Mesothelial cell of epicardium (in vitro differentiated cells): ENCODE measurements at regions not wholly inside any gene's neighbourhood (a gene's known extent, or its start where the extent isn't known, plus 50 kb on each side); places are given as distances from the start of the nearest gene placed in this dataset.

Experiments used
- DNase-seq, 2 experiments: peaks; one replicate each; pipeline ENCODE4 v3.0.0; 2021; ENCODE audit warnings: low spot score in 2 of 2; ENCODE audit not compliant: unreplicated experiment in 2 of 2
- H3K27ac Mint-ChIP-seq: 2 replicates; pipeline ENCODE4 v1.8.0; 2021; ENCODE audit warnings: mixed read lengths
- H3K27me3 Mint-ChIP-seq: 2 replicates; pipeline ENCODE4 v1.8.0; 2021; ENCODE audit warnings: low read depth, mixed read lengths
- H3K36me3 Mint-ChIP-seq: 2 replicates; pipeline ENCODE4 v1.8.0; 2021; ENCODE audit warnings: mixed read lengths
- H3K4me1 Mint-ChIP-seq: 2 replicates; pipeline ENCODE4 v1.8.0; 2021; ENCODE audit warnings: mixed read lengths
- H3K4me3 Mint-ChIP-seq: 2 replicates; pipeline ENCODE4 v1.8.0; 2021; ENCODE audit warnings: mild to moderate bottlenecking, moderate library complexity, mixed read lengths
- H3K9me3 Mint-ChIP-seq: 2 replicates; pipeline ENCODE4 v1.8.0; 2021; ENCODE audit warnings: mixed read lengths
- TF ChIP-seq, protein P1 (sequence below): fragments of 200-600 bp; sonication (generic); IDR thresholded peaks from one replicate; pipeline ENCODE4 v1.5.0; 2021; ENCODE audit warnings: antibody characterized with exemption; ENCODE audit not compliant: unreplicated experiment

DNA sequence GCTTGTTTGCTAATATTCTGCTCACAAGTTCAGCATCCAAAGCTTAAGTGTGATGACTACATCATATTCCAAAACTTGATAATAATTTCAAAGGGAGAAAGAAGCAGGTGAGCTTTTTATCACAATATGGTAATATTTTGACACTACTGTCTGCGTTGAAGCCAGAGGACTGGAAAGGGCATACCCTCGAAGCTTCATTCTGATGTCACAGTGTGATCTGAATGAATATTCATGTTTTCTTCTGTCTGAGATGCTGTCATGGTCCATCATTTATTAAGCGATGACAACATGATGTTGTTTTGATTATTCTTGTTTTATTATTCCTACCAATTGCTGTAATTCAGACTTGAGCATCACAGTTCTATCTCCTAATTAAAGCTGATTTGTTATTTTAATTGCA is 625.4 kb downstream of the ZPLD1 start:
- H3K27me3 Mint-ChIP-seq = no peaks in the 10 kb centered on the region
- TF ChIP-seq, protein P1, sequence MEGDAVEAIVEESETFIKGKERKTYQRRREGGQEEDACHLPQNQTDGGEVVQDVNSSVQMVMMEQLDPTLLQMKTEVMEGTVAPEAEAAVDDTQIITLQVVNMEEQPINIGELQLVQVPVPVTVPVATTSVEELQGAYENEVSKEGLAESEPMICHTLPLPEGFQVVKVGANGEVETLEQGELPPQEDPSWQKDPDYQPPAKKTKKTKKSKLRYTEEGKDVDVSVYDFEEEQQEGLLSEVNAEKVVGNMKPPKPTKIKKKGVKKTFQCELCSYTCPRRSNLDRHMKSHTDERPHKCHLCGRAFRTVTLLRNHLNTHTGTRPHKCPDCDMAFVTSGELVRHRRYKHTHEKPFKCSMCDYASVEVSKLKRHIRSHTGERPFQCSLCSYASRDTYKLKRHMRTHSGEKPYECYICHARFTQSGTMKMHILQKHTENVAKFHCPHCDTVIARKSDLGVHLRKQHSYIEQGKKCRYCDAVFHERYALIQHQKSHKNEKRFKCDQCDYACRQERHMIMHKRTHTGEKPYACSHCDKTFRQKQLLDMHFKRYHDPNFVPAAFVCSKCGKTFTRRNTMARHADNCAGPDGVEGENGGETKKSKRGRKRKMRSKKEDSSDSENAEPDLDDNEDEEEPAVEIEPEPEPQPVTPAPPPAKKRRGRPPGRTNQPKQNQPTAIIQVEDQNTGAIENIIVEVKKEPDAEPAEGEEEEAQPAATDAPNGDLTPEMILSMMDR = no peak
- H3K27ac Mint-ChIP-seq = no peak overlapping the region
- H3K4me1 Mint-ChIP-seq = peaks cover 30% of the 10 kb centered on the region
- no peak for DNase-seq
- H3K9me3 Mint-ChIP-seq = no peaks in the 10 kb centered on the region
- no peak overlapping the region for H3K4me3 Mint-ChIP-seq
- no peaks in the 10 kb centered on the region for H3K36me3 Mint-ChIP-seq

DNA sequence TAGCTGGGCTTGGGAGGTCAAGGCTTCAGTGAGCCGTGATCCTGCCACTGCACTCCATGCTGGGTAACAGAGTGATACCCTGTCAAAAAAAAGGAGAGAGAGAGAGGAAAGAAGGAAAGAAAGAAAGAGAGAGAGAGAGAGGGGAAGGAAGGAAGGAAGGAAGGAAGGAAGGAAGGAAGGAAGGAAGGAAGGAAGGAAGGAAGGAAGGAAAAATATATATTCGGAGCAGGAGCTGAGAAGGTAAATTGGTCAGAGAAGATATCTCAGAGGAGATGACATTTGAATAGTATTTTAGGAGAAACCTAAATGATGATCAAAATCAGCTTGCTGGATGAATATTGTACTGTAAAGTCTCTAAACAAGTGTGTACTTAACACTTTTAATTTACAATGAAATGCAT is 633.1 kb downstream of the ZPLD1 start:
- no peak for DNase-seq
- H3K27me3 Mint-ChIP-seq = no peaks in the 10 kb centered on the region
- H3K27ac Mint-ChIP-seq = no peak overlapping the region
- no peak overlapping the region for H3K4me3 Mint-ChIP-seq
- H3K36me3 Mint-ChIP-seq = no peaks in the 10 kb centered on the region
- no peaks in the 10 kb centered on the region for H3K9me3 Mint-ChIP-seq
- TF ChIP-seq, protein P1 = no peak
- H3K4me1 Mint-ChIP-seq = peaks cover 9% of the 10 kb centered on the region

DNA sequence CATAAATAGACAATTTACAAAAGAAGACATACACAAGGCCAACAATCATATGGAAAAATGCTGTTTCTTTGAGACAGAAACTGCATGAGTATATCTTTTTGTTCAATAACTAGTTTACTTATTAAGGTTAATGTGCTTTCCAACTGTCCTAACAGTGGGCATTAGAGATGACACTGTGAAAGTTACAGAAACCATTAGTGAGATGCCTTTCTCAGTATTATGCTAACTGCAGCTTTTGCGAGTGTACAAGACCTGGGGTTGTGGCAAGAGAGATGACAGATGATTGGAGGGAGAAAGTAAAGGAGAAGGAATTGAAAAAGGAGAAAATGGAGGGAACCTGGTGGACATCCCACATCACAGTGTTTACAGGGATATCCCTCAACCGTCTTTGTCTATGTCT is 640.5 kb downstream of the ZPLD1 start:
- Mint-ChIP-seq H3K27me3 (no peaks in the 10 kb centered on the region), H3K27ac (no peak overlapping the region), H3K36me3 (no peaks in the 10 kb centered on the region), H3K4me3 (no peak overlapping the region), H3K9me3 (no peaks in the 10 kb centered on the region), H3K4me1 (no peaks in the 10 kb centered on the region)
- no peak for DNase-seq
- TF ChIP-seq, protein P1 = no peak

DNA sequence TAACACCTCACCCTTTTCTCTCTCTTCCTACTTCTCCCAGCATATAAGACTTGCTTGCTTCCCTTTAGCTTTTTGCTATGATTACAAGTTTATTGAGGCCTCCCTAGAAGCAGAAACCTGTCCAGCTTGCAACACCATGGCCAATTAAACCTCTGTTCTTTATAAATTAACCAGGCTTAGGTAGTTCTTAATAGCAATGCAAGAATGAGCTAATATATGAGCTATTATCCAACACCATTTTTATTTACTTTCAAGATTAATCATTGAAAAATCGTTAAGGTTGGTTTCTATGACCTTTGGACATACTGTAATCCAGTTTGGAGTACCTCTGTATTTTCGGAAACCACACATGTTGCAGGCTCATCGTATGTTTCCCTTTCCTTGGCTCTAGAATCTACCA is 643.1 kb downstream of the ZPLD1 start:
- Mint-ChIP-seq H3K4me3 (no peak overlapping the region), H3K36me3 (no peaks in the 10 kb centered on the region), H3K27me3 (no peaks in the 10 kb centered on the region), H3K9me3 (no peaks in the 10 kb centered on the region), H3K27ac (no peak overlapping the region), H3K4me1 (no peaks in the 10 kb centered on the region)
- TF ChIP-seq, protein P1 = no peak
- DNase-seq = no peak

DNA sequence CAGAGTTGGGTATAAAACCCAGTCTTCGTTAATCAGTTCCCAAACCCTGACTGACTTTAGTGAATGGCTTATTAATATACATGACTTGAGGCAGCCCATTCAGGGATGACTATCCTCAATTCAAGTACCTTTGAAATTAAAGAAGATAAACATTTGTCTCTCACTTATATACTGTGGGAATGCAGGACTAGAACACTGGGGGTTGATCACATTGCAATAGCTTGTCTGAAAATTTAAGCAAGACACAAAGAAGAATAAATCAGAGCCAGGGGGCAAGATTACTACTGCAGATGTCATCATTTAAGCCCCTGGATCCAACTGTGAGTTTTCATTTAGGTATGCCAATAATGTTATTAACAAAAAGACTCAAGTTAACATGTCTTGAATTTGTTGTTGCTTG is 647.7 kb downstream of the ZPLD1 start:
- no peaks in the 10 kb centered on the region for H3K36me3 Mint-ChIP-seq
- peaks cover 3% of the 10 kb centered on the region for H3K4me1 Mint-ChIP-seq
- DNase-seq = no peak
- no peak overlapping the region for H3K4me3 Mint-ChIP-seq
- no peak overlapping the region for H3K27ac Mint-ChIP-seq
- TF ChIP-seq, protein P1 = no peak
- no peaks in the 10 kb centered on the region for H3K9me3 Mint-ChIP-seq
- H3K27me3 Mint-ChIP-seq = no peaks in the 10 kb centered on the region
